ENCODE measurements at regions not wholly inside any gene's neighbourhood (a gene's known extent, or its start where the extent isn't known, plus 50 kb on each side); places are given as distances from the start of the nearest gene placed in this dataset.
"Not testable (repeated sequence)": the region's sequence is repeated elsewhere in the genome, so short reads cannot be mapped to it uniquely, and the experiment has no call there.

- no peak for DNase-seq (ENCODE audit: low spot score)
These were observed 716.1 kb upstream of the ANO3 start for GRCh38 chr11:25615841-25616240.

- DNase-seq (ENCODE audit: low spot score), result no peak
These were observed 706.8 kb upstream of the ANO3 start for GRCh38 chr11:25625094-25625493.

GRCh38 chr11:25628030-25628429 is 703.9 kb upstream of the ANO3 start:
- DNase-seq (ENCODE audit: low spot score), result no peak

GRCh38 chr11:25633230-25633629 is 698.7 kb upstream of the ANO3 start:
- no peak for DNase-seq (ENCODE audit: low spot score)

GRCh38 chr11:25649220-25649619 is 682.7 kb upstream of the ANO3 start:
- DNase-seq (ENCODE audit: low spot score), result not testable (repeated sequence)

DNA sequence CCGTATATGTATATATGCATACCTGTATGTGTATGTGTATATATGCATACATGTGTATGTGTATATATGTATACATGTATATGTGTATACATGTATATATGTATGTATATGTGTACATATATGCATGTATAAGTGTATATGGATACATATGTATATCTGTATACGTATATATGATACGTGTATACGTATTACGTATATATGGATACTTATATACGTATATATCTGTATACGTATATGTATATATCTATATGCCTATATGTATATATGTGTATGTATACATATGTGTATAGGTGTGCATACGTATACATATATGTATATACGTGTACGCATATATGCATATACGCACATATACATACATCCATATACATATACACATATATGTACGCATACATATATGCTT is 681.6 kb upstream of the ANO3 start:
- DNase-seq (ENCODE audit: low spot score), result no peak

DNA sequence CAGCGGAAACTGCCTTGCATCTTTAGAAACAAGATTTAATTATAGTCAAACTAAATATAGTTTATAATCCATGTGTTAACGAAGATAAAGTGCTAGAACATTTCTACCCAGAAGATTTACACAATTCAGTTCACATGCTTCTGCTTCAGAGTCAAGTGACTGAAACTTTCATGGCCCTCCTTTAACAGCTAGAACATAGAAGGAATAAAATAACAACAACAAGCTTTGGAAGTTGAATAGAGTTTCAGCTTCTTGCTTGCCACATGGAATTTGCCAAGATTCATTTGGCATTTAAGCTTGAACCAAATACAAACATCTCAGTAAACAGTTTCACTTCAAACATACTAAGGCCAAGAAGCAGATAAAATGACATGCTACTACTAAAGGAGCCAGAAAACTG is 676.3 kb upstream of the ANO3 start:
- DNase-seq (ENCODE audit: low spot score), result no peak

DNA sequence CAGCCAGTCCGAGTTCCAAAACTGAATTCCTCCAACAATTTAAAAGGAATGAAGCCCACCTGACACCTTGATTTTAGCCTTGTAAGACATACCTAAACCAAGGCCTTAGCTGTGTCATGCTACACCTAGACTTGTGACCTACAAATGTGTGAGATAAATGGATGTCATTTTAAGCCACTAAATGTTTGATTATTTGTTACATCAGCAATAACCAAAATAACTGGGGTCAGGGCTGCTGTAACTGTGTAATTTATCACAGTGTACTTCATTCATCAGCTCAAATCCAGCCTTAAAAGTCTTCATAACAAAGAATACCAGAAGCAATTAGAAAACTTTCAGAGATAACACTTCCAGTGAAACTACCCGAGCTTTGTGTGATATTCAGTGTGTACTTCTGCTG is 673.0 kb upstream of the ANO3 start:
- no peak for DNase-seq (ENCODE audit: low spot score)

- no peak for DNase-seq (ENCODE audit: low spot score)
These were observed 672.2 kb upstream of the ANO3 start for GRCh38 chr11:25659706-25660105.

DNA sequence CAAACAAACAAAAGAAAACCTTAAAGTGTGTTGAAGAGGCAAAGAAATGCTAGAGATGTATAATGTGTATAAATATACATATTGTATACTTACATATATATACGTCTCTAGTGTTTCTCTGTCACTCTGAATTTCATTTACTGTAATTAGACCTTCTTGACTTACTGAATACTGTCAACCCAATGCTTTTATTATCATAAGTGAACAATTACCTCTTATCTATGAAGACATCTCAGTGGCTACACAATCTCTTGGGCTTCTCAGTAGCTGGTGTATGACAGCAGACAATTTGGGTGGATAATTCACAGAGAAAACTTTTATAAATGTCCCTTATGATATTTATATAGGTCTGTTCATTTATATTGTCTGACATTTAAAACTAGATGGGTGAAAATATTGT is 664.1 kb upstream of the ANO3 start:
- DNase-seq (ENCODE audit: low spot score), result no peak

DNA sequence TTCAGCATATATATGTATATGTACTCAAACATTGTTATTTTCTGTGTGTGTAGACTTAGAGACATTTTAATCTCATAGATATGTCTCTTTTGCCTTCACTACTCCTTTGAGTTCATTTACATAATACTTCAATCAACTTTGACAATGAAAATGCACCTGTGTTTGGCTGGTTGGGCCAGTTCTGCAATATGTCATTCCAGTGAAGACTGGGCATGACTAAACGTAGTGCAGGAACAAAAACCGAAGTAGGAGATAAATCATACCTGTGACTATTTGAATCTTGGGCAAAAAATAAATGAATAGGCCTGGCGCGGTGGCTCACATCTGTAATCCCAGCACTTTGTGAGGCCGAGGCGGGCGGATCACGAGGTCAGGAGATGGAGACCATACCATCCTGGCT is 640.0 kb upstream of the ANO3 start:
- no peak for DNase-seq (ENCODE audit: low spot score)

GRCh38 chr11:25702417-25702816 is 629.5 kb upstream of the ANO3 start:
- DNase-seq (ENCODE audit: low spot score), result no peak

DNA sequence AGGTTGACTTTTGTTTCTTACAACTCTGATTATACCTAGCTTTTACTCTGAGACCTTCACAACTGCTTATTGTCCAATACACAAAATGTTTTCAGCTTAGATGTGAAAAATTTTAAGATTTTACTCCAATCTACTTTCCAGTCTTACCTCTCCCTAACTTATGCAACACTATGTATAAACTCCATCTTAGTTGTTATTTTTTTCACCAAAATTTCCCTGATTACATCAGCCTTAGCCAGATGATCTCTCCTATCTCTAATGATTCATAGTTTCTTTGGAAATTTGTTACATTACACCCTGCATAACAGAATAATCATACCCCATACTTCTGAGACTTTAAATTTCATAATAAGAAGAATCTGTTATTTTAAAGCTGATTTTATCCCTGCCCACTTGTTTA is 621.0 kb upstream of the ANO3 start:
- DNase-seq (ENCODE audit: low spot score), result no peak

- DNase-seq (ENCODE audit: low spot score), result no peak
These were observed 604.0 kb upstream of the ANO3 start for GRCh38 chr11:25727944-25728343.

DNA sequence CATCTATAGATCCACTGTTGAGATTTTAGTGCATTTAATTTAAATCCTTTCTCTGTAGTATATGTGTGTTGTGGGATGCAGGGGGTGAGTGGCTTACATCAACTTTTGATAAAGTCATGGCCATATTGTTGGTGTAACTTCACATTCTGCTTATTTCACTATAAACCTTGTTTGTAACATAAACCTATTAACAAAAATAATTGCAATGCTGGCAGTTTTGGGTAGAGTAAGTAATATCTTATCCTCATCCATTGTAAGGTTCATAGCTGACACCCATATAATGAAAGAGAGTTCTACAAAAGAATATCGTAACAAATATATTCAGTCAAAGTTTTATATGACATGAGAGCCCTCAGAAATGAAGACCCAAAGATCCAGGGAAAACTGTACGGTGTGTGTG is 601.7 kb upstream of the ANO3 start:
- DNase-seq (ENCODE audit: low spot score), result no peak

DNA sequence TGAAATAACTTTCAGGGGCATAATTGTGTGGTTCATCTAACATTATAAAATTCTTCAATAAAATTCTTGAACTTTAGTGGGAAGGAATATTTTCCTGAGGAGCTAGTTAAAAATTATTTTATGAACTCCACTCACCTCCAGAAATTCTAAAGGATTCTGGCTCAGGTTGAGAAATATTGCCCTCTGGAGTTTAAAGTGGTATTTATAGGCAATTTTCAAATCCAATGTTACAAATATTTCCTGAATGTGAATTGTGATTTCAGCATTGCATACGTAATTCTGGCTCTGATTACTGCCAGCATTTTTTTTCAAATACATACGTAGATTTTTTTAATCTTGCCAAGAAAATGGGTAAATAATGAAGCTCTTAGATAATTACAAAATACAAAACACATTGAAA is 598.2 kb upstream of the ANO3 start:
- DNase-seq (ENCODE audit: low spot score), result no peak

DNA sequence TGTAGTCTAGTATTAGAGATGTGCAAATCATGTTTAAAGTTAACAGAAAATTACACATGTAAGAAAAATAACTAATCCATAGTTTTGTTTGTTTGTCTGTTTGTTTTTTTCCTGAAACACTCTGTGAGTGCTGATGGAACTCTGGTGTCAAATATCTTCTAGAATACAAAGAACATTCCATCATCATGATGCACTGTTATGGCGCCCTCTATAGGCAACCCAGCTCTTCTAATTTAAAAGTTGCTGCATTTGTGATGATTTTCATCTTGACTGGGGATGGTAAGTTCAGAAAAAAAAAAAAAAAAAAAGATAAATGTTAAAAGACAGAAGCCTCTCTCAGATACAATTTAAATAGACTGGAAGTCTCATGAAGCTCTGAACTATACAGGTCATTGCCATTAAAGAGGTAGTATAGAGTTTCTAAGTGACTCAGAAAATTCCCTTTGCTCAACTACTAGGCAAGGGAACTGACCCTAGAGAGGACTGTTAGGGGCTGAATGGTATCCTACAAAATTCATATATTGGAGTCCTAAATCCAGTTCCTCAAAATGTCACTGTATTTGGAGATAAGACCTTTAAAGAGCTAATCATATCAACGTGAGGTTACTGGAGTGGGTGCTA is 597.2 kb upstream of the ANO3 start:
- no peak for DNase-seq (ENCODE audit: low spot score)

DNA sequence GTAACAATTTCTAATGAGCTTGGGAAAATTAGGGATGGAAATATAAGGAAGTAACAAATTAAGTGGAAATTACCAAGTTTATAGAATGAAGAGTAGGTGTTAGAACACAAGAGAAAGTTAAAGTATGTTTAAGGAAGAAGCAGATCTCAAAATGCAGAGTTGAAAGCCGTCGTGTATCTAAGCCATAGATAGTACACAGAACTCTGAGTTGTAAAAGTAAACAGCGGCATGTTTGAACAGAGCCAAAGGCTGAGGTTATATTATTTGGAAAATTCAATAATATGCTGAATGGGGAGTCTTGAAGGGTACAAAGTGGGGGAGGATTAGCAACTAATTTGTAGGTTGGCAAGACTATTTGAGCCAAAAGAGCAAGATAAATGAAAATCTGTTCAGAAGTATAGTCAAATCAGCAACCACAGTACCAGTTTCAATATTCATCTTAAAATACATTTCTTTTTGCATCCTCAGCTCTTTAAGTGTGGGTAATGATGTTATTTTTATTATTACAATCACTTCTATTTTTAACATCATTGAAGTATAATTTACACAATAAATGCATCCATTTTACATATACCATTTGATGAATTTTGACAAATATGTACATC is 594.8 kb upstream of the ANO3 start:
- no peak for DNase-seq (ENCODE audit: low spot score)

DNA sequence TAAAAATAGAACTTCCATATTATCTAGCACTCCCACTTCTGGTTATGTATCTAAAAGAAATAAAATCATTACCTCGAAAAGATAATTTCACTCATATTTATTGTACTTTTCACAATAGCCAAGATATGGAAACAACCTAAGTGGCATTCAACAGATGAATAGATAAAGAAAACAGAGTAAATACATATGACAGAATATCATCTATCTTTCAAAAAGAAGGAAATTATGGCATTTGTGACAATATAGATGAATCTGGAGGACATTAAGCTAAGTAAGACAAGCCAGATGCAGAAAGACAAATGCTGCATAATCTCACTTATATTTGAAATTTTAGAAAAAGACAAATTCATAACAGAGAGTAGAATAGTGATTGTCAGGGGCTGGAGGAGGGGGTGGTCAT is 590.0 kb upstream of the ANO3 start:
- no peak for DNase-seq (ENCODE audit: low spot score)

DNA sequence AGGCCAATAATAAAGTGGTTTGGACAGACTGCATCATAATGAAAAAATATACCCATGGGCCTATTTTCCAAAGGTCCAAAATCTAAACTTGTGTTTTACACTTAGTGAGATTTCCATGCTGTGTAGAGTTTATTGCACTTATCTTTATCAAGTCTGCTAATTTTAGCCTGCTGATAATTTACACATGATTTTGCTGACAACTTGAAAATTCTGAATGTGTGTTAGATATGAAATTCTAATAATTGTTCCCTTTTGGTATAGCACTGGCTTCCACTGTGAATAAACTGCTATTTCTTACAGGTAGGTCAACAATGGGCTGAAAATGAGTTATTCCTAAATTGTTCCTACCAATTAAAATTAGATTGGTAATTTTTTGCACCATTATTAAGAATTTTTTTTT is 589.1 kb upstream of the ANO3 start:
- DNase-seq (ENCODE audit: low spot score), result no peak

GRCh38 chr11:25755381-25755780 is 576.5 kb upstream of the ANO3 start:
- DNase-seq (ENCODE audit: low spot score), result no peak

DNA sequence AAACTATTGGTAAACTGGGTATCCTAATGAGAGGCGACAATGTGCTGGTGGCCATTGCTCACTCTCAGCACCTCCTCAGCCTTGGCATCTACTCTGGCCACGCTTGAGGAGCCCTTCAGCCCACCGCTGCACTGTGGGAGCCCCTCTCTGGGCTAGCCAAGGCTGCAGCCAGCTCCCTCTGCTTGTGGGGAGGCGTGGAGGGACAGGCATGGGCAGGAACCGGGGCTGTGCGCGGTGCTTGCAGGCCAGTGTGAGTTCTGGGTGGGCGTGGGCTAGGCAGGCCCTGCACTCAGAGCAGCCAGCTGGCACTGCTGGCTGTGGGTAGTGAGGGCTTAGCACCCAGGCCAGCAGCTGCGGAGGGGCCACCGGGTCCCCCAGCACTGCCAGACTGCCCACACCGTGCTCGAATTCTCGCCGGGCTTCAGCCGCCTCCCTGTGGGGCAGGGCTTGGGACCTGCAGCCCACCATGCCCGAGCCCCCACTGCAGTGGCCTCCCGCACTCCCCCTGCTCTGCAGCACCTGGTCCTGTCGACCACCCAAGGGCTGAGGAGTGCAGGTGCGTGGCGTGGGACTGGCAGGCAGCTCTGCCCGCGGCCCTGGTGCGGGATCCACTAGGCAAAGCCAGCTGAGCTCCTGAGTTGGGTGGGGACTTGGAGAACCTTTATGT is 575.9 kb upstream of the ANO3 start:
- no peak for DNase-seq (ENCODE audit: low spot score)

DNA sequence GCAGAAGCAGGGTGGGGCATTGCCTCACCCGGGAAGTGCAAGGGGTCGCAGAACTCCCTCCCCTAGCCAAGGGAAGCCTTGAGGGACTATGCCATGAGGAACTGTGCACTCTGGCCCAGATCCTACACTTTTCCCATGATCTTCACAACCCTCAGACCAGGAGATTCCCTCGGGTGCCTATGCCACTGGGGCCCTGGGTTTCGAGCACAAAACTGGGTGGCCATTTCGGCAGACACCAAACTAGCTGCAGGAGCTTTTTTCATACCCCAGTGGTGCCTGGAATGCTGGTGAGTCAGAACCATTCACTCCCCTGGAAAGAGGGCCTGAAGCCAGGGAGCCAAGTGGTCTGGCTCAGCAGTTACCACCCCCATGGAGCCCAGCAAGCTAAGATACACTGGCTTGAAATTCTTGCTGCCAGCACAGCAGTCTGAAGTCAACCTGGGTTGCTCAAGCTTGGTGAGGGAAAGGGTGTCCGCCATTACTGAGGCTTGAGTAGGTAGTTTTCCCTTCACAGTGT is 573.7 kb upstream of the ANO3 start:
- DNase-seq (ENCODE audit: low spot score), result no peak
